ENCODE measurements at regions not wholly inside any gene's neighbourhood (a gene's known extent, or its start where the extent isn't known, plus 50 kb on each side); places are given as distances from the start of the nearest gene placed in this dataset.

DNA sequence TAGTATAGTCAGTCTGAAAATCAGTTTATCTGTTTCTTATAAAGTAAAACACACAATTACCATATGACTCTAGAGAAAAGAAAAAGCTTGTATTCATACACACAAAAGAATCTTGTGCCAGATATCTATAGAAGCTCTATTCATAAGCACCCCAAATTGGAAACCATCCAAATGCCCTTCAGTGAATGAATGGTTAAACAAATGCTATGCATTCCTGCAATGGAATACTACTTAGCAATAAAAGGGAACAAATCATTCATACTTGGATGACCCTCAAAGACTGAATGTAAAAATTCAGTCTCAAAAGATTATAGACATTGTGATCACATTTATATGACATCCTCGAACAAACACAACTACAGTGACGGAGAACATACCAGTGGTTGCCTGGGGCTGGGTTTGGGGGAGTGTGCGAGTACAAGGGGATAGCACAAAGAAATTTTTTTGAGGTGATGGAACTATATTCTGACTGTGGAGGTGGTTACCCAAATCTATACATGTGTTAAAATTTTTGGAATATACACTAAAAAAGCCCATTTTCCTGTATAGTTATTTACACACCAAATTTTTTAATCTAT, 680.6 kb downstream of the NTRK3 start:
- Histone ChIP-seq H3K4me3 (no peak overlapping the region), H3K36me3 (no peaks in the 10 kb centered on the region), H3K27ac (no peak overlapping the region), H3K9me3 (no peaks in the 10 kb centered on the region), H3K27me3 (no peaks in the 10 kb centered on the region), H3K4me1 (no peaks in the 10 kb centered on the region)
- ATAC-seq (no peak), DNase-seq (no peak)
- intact Hi-C loops (cut with DNase I; ENCODE audit: low total_unique reads), result no loop called here
- in situ Hi-C loops (cut with MboI; ENCODE audit: low sequenced_read_pairs in 4 of 4), result no loop called here
- no peak for TF ChIP-seq CTCF (IDR thresholded peaks at IDR 0.05 in 4 of 5, conservative IDR thresholded peaks at IDR 0.05 in 1 of 5)
- no peak for TF ChIP-seq POLR2A (IDR thresholded peaks at IDR 0.05)

DNA sequence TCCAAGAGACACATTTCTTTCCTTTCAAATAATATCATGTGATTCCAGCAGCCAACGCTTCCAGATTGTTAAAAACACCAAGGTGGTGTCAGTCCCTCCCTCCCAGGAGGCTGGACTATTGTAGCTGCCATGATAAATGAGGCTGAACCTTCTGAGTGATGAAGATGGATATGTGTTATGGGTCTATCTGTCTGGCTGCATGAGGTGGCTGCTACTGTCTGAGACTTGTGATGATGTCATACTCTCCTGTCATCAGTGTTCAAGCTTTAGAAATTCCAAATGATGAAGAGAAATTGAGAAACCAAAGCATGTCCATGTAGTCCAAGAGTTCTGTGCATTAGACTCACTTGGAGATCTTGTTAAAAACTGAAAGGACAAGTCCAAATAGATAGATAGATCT, 683.0 kb downstream of the NTRK3 start:
- intact Hi-C loops (cut with DNase I; ENCODE audit: low total_unique reads), result no loop called here
- in situ Hi-C loops (cut with MboI; ENCODE audit: low sequenced_read_pairs in 4 of 4), result no loop called here
- Histone ChIP-seq H3K27ac (no peak overlapping the region), H3K9me3 (no peaks in the 10 kb centered on the region), H3K4me1 (no peaks in the 10 kb centered on the region), H3K4me3 (no peak overlapping the region), H3K36me3 (no peaks in the 10 kb centered on the region), H3K27me3 (no peaks in the 10 kb centered on the region)
- DNase-seq (no peak), ATAC-seq (no peak)
- no peak for TF ChIP-seq POLR2A (IDR thresholded peaks at IDR 0.05)
- no peak for TF ChIP-seq CTCF (IDR thresholded peaks at IDR 0.05 in 4 of 5, conservative IDR thresholded peaks at IDR 0.05 in 1 of 5)

DNA sequence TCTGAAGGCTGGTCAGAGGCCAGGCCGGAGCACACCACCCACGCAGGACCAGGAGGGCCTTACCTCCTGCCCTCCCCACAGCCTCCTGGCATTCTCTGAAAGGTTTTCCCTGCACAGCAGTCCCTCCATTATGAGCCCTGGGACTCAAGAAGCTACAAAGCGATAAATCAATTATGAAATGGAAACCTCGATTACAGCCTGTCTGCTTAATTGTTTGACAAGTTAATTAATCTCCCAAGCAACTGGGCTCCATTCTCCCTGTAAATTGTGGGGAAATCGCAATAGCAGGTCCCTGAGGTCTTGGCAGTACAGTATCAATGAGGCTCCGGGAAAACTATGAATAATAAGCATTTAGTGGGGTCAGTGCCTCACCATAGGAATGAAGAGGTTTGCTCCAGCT, 683.5 kb downstream of the NTRK3 start:
- Histone ChIP-seq H3K9me3 (no peaks in the 10 kb centered on the region), H3K27me3 (no peaks in the 10 kb centered on the region), H3K4me3 (no peak overlapping the region), H3K4me1 (no peaks in the 10 kb centered on the region), H3K27ac (no peak overlapping the region), H3K36me3 (no peaks in the 10 kb centered on the region)
- ATAC-seq (no peak), DNase-seq (no peak)
- in situ Hi-C loops (cut with MboI; ENCODE audit: low sequenced_read_pairs in 4 of 4) (no loop called here), intact Hi-C loops (cut with DNase I; ENCODE audit: low total_unique reads) (no loop called here)
- TF ChIP-seq POLR2A (IDR thresholded peaks at IDR 0.05), result no peak
- no peak for TF ChIP-seq CTCF (IDR thresholded peaks at IDR 0.05 in 4 of 5, conservative IDR thresholded peaks at IDR 0.05 in 1 of 5)

DNA sequence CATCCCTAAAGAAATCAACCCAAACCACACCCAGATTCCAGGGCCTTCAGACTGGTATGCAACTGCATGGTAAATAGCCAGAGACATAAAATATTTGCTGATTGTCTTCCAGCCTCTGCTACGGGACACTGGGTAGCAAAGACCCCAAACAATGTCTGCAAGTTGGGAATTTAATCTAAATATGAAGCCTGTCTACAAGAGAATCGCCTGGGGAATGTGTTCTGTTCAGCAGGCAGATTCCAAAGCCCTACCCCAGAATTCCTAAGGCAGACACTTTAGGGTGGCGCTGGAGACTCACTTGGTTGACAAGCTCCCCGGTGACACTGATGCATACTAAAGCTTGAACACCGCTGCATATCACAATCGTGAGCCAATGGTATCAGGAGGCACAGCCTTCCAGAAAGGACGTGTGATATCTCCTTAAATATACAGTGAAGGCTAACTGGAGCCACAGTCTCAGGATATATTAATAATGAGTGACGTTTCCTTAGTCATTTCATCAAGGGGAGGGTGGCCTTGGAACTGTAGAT, 684.1 kb downstream of the NTRK3 start:
- DNase-seq (no peak), ATAC-seq (no peak)
- Histone ChIP-seq H3K27me3 (no peaks in the 10 kb centered on the region), H3K36me3 (no peaks in the 10 kb centered on the region), H3K9me3 (no peaks in the 10 kb centered on the region), H3K4me1 (no peaks in the 10 kb centered on the region), H3K4me3 (no peak overlapping the region), H3K27ac (no peak overlapping the region)
- intact Hi-C loops (cut with DNase I; ENCODE audit: low total_unique reads), result no loop called here
- in situ Hi-C loops (cut with MboI; ENCODE audit: low sequenced_read_pairs in 4 of 4), result no loop called here
- TF ChIP-seq POLR2A (IDR thresholded peaks at IDR 0.05), result no peak
- no peak for TF ChIP-seq CTCF (IDR thresholded peaks at IDR 0.05 in 4 of 5, conservative IDR thresholded peaks at IDR 0.05 in 1 of 5)

DNA sequence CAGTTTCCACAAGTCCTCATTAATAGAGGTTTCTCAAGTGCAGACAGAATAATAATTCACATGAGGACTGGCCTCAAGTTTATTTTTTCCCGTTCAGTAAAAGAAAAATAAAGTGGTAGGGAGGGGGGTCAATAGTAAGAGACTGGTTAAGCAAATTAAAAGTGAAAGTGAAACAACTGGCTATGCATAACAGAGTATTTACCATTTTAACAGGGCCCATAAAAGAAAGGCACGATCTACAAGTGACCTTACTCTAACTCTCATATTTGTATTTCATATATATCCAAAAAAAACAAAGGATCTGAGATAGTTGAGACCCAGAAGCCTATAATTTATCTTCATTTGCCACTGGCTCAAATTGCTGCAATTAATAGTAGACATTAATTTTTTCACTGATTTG, 686.3 kb downstream of the NTRK3 start:
- Histone ChIP-seq H3K36me3 (no peaks in the 10 kb centered on the region), H3K27ac (no peak overlapping the region), H3K4me3 (no peak overlapping the region), H3K27me3 (no peaks in the 10 kb centered on the region), H3K4me1 (no peaks in the 10 kb centered on the region), H3K9me3 (no peaks in the 10 kb centered on the region)
- in situ Hi-C loops (cut with MboI; ENCODE audit: low sequenced_read_pairs in 4 of 4), result no loop called here
- ATAC-seq (no peak), DNase-seq (no peak)
- intact Hi-C loops (cut with DNase I; ENCODE audit: low total_unique reads), result no loop called here
- TF ChIP-seq POLR2A (IDR thresholded peaks at IDR 0.05) (no peak), CTCF (IDR thresholded peaks at IDR 0.05 in 4 of 5, conservative IDR thresholded peaks at IDR 0.05 in 1 of 5) (no peak)
